H1 (cell line): ENCODE measurements at regions not wholly inside any gene's neighbourhood (a gene's known extent, or its start where the extent isn't known, plus 50 kb on each side); places are given as distances from the start of the nearest gene placed in this dataset.

Experiments used
- CTCF ChIA-PET: fragments of 300-600 bp; sonication (Branson Sonifier 250); formaldehyde crosslinking; loops from one replicate; lab custom pipeline; 2021; ENCODE audit not compliant: partially characterized antibody; lab: Charles Lee
- POLR2A ChIA-PET: fragments of 300-600 bp; sonication (Branson Sonifier 250); formaldehyde crosslinking; loops from one replicate; lab custom pipeline; 2021; ENCODE audit warnings: inconsistent platforms; ENCODE audit not compliant: partially characterized antibody; lab: Charles Lee
- DNase-seq, 2 experiments: peaks; one replicate each; pipeline versions ENCODE4 v3.0.0 to v3.0.0-alpha.2; 2010 to 2022; ENCODE audit warnings: low spot score in 2 of 2, low read depth in 1 of 2, mixed read lengths in 1 of 2
- FAIRE-seq: peaks from 2 replicates; lab custom pipeline; 2011; peaks lifted over from hg19 to GRCh38; lab: Jason Lieb, UNC
- H2AFZ ChIP-seq: 2 replicates; pipeline ENCODE4 v1.8.1; 2012; ENCODE audit warnings: low read length, inconsistent platforms
- H2AK5ac ChIP-seq: 2 replicates; pipeline ENCODE4 v1.6.1; 2013; ENCODE audit warnings: low read depth, low read length
- H2BK120ac ChIP-seq: replicated peaks from 2 replicates; pipeline ENCODE3; 2013; ENCODE audit warnings: low read depth, low read length, inconsistent platforms
- H2BK12ac ChIP-seq: 2 replicates; pipeline ENCODE4 v1.6.1; 2013; ENCODE audit warnings: low read depth, low read length
- H2BK15ac ChIP-seq: 2 replicates; pipeline ENCODE4 v1.6.1; 2013; ENCODE audit warnings: low read length
- H2BK20ac ChIP-seq: 2 replicates; pipeline ENCODE4 v1.6.1; 2013; ENCODE audit warnings: low read length
- H2BK5ac ChIP-seq: 2 replicates; pipeline ENCODE4 v1.6.1; 2013; ENCODE audit warnings: low read depth, low read length
- H3K14ac ChIP-seq: 2 replicates; pipeline ENCODE4 v1.6.1; 2013; ENCODE audit warnings: inconsistent platforms; ENCODE audit not compliant: insufficient read length
- H3K18ac ChIP-seq: 2 replicates; pipeline ENCODE4 v1.6.1; 2013; ENCODE audit warnings: low read length; ENCODE audit errors: extremely low read depth
- H3K23ac ChIP-seq: 2 replicates; pipeline ENCODE4 v1.6.1; 2013; ENCODE audit warnings: inconsistent platforms; ENCODE audit not compliant: insufficient read length
- H3K23me2 ChIP-seq: 2 replicates; pipeline ENCODE4 v1.6.1; 2013; ENCODE audit warnings: low read depth, low read length
- H3K27ac ChIP-seq: 2 replicates; pipeline ENCODE4 v1.6.1; 2011; ENCODE audit warnings: low read depth, low read length, inconsistent platforms
- H3K27me3 ChIP-seq, 4 experiments: replicated peaks in 1 of 4; 1 replicate in 1 of 4; 2 replicates in 3 of 4; pipeline versions ENCODE4 v1.6.1 to v1.8.1; 2011 to 2013; ENCODE audit warnings: low read length in 3 of 4, mild to moderate bottlenecking in 3 of 4, inconsistent platforms in 2 of 4, mixed read lengths in 2 of 4, moderate library complexity in 1 of 4; ENCODE audit not compliant: control insufficient read depth in 3 of 4, insufficient read depth in 3 of 4; ENCODE audit errors: extremely low read depth in 1 of 4
- H3K36me3 ChIP-seq, 4 experiments: 2 replicates each; pipeline versions ENCODE4 v1.6.1 to v1.8.1; 2011 to 2013; ENCODE audit warnings: mild to moderate bottlenecking in 4 of 4, low read length in 3 of 4, moderate library complexity in 2 of 4, control low read depth in 1 of 4, inconsistent platforms in 1 of 4; ENCODE audit not compliant: insufficient read depth in 4 of 4, control insufficient read depth in 2 of 4
- H3K4ac ChIP-seq: replicated peaks from 2 replicates; pipeline ENCODE3; 2013; ENCODE audit warnings: low read length, low read depth, mixed read lengths, inconsistent platforms; ENCODE audit not compliant: insufficient read length
- H3K4me1 ChIP-seq, 4 experiments: replicated peaks in 1 of 4; 1 replicate in 1 of 4; 2 replicates in 3 of 4; pipeline versions ENCODE4 v1.6.1 to v1.8.1; 2011 to 2013; ENCODE audit warnings: low read length in 3 of 4, inconsistent platforms in 2 of 4, mixed read lengths in 1 of 4; ENCODE audit not compliant: insufficient read depth in 4 of 4, control insufficient read depth in 3 of 4
- H3K4me2 ChIP-seq, 2 experiments: 2 replicates each; pipeline versions ENCODE4 v1.6.1 to v1.8.1; 2011 to 2013; ENCODE audit warnings: low read depth in 2 of 2, low read length in 2 of 2, control low read depth in 1 of 2, inconsistent platforms in 1 of 2, mild to moderate bottlenecking in 1 of 2; ENCODE audit not compliant: insufficient read depth in 1 of 2
- H3K4me3 ChIP-seq, 4 experiments: fragments of 200-600, 300-600 bp in 1 of 4; sonication (generic), shearing (Covaris generic), sonication (Bioruptor Twin) in 1 of 4; 2 replicates each; pipeline versions ENCODE4 v1.5.1 to v1.8.1; 2011 to 2016; ENCODE audit warnings: low read length in 4 of 4, low read depth in 3 of 4, control low read depth in 2 of 4, inconsistent platforms in 2 of 4, mild to moderate bottlenecking in 2 of 4, mixed read lengths in 1 of 4, moderate library complexity in 1 of 4; ENCODE audit not compliant: insufficient read depth in 2 of 4; ENCODE audit errors: extremely low read depth in 1 of 4
- H3K56ac ChIP-seq: replicated peaks from 2 replicates; pipeline ENCODE3; 2013; ENCODE audit warnings: low read depth, mild to moderate bottlenecking, mixed read lengths, low read length, inconsistent platforms; ENCODE audit not compliant: insufficient read length
- H3K79me1 ChIP-seq: 2 replicates; pipeline ENCODE4 v1.6.1; 2013; ENCODE audit warnings: low read depth, low read length, control low read depth
- H3K79me2 ChIP-seq, 2 experiments: 2 replicates each; pipeline versions ENCODE4 v1.6.1 to v1.8.1; 2012 to 2013; ENCODE audit warnings: low read length in 2 of 2, mild to moderate bottlenecking in 2 of 2, inconsistent platforms in 1 of 2; ENCODE audit not compliant: insufficient read depth in 2 of 2, control insufficient read depth in 1 of 2
- H3K9ac ChIP-seq, 4 experiments: replicated peaks in 1 of 4; 1 replicate in 1 of 4; 2 replicates in 3 of 4; pipeline versions ENCODE4 v1.6.1 to v1.8.1; 2011 to 2013; ENCODE audit warnings: low read depth in 3 of 4, low read length in 3 of 4, control low read depth in 2 of 4, mild to moderate bottlenecking in 2 of 4, moderate library complexity in 2 of 4, inconsistent platforms in 1 of 4; ENCODE audit errors: extremely low read depth in 1 of 4
- H3K9me3 ChIP-seq, 2 experiments: 2 replicates each; pipeline versions ENCODE4 v1.6.1 to v1.8.1; 2012 to 2013; ENCODE audit warnings: mild to moderate bottlenecking in 2 of 2, moderate library complexity in 2 of 2, control low read depth in 1 of 2, inconsistent platforms in 1 of 2, low read depth in 1 of 2, low read length in 1 of 2, mixed read lengths in 1 of 2; ENCODE audit not compliant: insufficient read depth in 2 of 2
- H4K20me1 ChIP-seq, 2 experiments: replicated peaks in 1 of 2; 2 replicates each; pipeline versions ENCODE3 to v1.8.1; 2011 to 2013; ENCODE audit warnings: inconsistent platforms in 2 of 2, low read length in 2 of 2, mild to moderate bottlenecking in 1 of 2; ENCODE audit not compliant: insufficient read depth in 2 of 2, control insufficient read depth in 1 of 2
- H4K5ac ChIP-seq: 2 replicates; pipeline ENCODE4 v1.6.1; 2013; ENCODE audit warnings: low read length, low read depth, mixed read lengths, inconsistent platforms; ENCODE audit not compliant: insufficient read length
- H4K8ac ChIP-seq: 2 replicates; pipeline ENCODE4 v1.8.0; 2013; ENCODE audit warnings: mild to moderate bottlenecking, moderate library complexity, low read length, inconsistent platforms; ENCODE audit not compliant: insufficient read depth; ENCODE audit errors: extremely low read depth
- H4K91ac ChIP-seq: replicated peaks from 2 replicates; pipeline ENCODE3; 2013; ENCODE audit warnings: low read length, mixed read lengths, inconsistent platforms; ENCODE audit not compliant: insufficient read length
- CBX5 ChIP-seq: fragments of 300-800, 300-1000 bp; sonication (generic); IDR thresholded peaks from 2 replicates; pipeline ENCODE4 v1.7.1; 2016; ENCODE audit warnings: antibody characterized with exemption, low read length, low read depth
- FOSL1 ChIP-seq: IDR thresholded peaks from 2 replicates; pipeline ENCODE4 v1.6.1; 2011; ENCODE audit warnings: mild to moderate bottlenecking, low read depth, low read length, moderate library complexity; ENCODE audit not compliant: insufficient read depth
- KDM1A ChIP-seq: fragments of 200-600, 300-600 bp; sonication (generic); IDR thresholded peaks from 2 replicates; pipeline ENCODE4 v1.7.1; 2016; ENCODE audit warnings: mild to moderate bottlenecking, low read length, borderline replicate concordance
- NANOG ChIP-seq: IDR thresholded peaks from 2 replicates; pipeline ENCODE4 v1.6.1; 2011; ENCODE audit warnings: low read length, low read depth, mild to moderate bottlenecking, inconsistent platforms; ENCODE audit not compliant: insufficient read depth, poor library complexity, severe bottlenecking
- POLR2A ChIP-seq, 2 experiments: IDR thresholded peaks; 1 replicate in 1 of 2; 2 replicates in 1 of 2; pipeline ENCODE4 v1.6.1; 2011; ENCODE audit warnings: low read depth in 2 of 2, low read length in 2 of 2, mild to moderate bottlenecking in 2 of 2; ENCODE audit errors: control extremely low read depth in 1 of 2
- SAP30 ChIP-seq: fragments of 300-600 bp; sonication (generic); IDR thresholded peaks from 2 replicates; pipeline ENCODE4 v1.7.1; 2012; ENCODE audit warnings: low read length, moderate library complexity, mild to moderate bottlenecking, inconsistent platforms; ENCODE audit not compliant: insufficient read depth, insufficient replicate concordance
- TBP ChIP-seq: IDR thresholded peaks from 2 replicates; pipeline ENCODE4 v1.6.1; 2011; ENCODE audit warnings: low read depth, low read length, improper control_type of control experiment
- YY1 ChIP-seq: IDR thresholded peaks from 2 replicates; pipeline ENCODE4 v1.6.1; 2011; ENCODE audit warnings: low read depth, mild to moderate bottlenecking, low read length

DNA sequence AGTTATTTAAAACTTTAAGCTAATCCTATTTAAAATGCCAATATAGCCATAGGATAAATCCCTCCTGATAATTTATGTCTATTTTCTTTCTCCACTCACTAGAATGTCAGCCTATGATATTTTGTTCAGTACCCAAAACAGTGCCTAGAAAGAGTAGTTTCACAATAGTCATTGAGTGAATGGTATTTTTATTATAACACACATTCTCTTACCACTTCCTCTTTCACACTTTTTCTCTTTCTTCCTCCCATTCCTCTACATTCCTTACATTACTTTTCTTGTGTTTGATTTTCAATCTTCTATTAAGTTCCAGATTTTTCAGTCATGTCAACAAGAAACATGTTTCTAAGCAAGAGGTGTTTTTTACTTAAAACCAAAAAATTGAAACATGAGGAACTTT lies 327.6 kb upstream of the UBE2E3 start:
- TF ChIP-seq TBP (no peak), FOSL1 (no peak), POLR2A (IDR thresholded peaks at IDR 0.05; ENCODE audit: control extremely low read depth in 1 of 2, low read depth in 2 of 2, low read length in 2 of 2) (no peak), KDM1A (no peak), NANOG (no peak), SAP30 (no peak), YY1 (no peak), CBX5 (no peak)
- no peaks in the 10 kb centered on the region for H3K23me2 ChIP-seq
- no peak overlapping the region for H2AFZ ChIP-seq

More for the DNA sequence above, 327.6 kb upstream of the UBE2E3 start:
- Histone ChIP-seq H3K9ac (no peak overlapping the region), H3K4me3 (no peak overlapping the region), H3K36me3 (no peaks in the 10 kb centered on the region), H2BK120ac (no peak overlapping the region), H3K79me2 (no peaks in the 10 kb centered on the region), H2BK20ac (no peak overlapping the region), H3K9me3 (no peaks in the 10 kb centered on the region), H3K27ac (no peak overlapping the region), H3K56ac (no peak overlapping the region), H4K5ac (no peak overlapping the region), H4K91ac (no peak overlapping the region), H4K20me1 (no peaks in the 10 kb centered on the region), H3K23ac (no peak overlapping the region), H3K4ac (no peak overlapping the region), H3K14ac (no peak overlapping the region), H3K79me1 (no peaks in the 10 kb centered on the region), H3K27me3 (no peaks in the 10 kb centered on the region), H2BK12ac (no peak overlapping the region), H2BK15ac (no peak overlapping the region), H3K4me1 (no peaks in the 10 kb centered on the region), H2AK5ac (no peak overlapping the region), H4K8ac (no peak overlapping the region), H3K4me2 (no peak overlapping the region), H3K18ac (no peak overlapping the region), H2BK5ac (no peak overlapping the region)
- ChIA-PET POLR2A (interaction anchor here (0.6 kb wide), 1 partner anchor 97 kb away, joined by 3 read pairs; no protein-coding TSS in a partner anchor), CTCF (interaction anchor here (0.5 kb wide), 1 partner anchor 511 kb away, joined by 4 read pairs; no protein-coding TSS in a partner anchor)
- no peak for FAIRE-seq
- no peak for DNase-seq
